ENCODE measurements at regions not wholly inside any gene's neighbourhood (a gene's known extent, or its start where the extent isn't known, plus 50 kb on each side); places are given as distances from the start of the nearest gene placed in this dataset.

DNA sequence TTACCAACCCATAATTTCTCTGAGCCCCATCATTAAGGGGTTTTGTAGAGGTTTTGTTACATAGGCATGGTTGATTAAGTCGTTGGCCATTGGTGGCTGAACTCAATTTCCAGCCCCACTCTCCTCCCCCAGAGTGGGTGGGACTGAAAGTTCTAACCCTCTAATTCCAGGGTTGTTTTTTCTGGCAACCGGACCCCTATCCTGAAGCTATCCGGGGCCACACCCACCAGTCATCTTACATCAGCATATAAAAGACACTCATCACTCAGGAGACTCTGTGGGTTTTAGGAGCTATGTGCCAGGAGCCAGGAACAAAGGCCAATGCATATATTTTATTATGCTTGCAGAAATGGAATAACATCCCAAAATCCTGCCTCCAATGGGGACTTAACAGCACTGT, 186.0 kb downstream of the NXNL2 start:
- TF ChIP-seq SP1 (CRISPR knock-in tag; conservative IDR thresholded peaks at IDR 0.05) (no peak), CTCF (IDR thresholded peaks at IDR 0.05) (no peak), ZNF263 (CRISPR knock-in tag; IDR thresholded peaks at IDR 0.05; ENCODE audit: low read depth) (no peak), FOXP1 (CRISPR knock-in tag; IDR thresholded peaks at IDR 0.05; ENCODE audit: borderline replicate concordance) (no peak), CDX4 (CRISPR knock-in tag; IDR thresholded peaks at IDR 0.05; ENCODE audit: borderline replicate concordance) (no peak), RELA (CRISPR knock-in tag; IDR thresholded peaks at IDR 0.05; ENCODE audit: borderline replicate concordance) (no peak), KAT7 (CRISPR knock-in tag; IDR thresholded peaks at IDR 0.05; ENCODE audit: borderline replicate concordance) (no peak), ZBTB21 (CRISPR knock-in tag; IDR thresholded peaks at IDR 0.05; ENCODE audit: borderline replicate concordance) (no peak), ZNF423 (CRISPR knock-in tag; IDR thresholded peaks at IDR 0.05) (no peak), STAT6 (CRISPR knock-in tag; conservative IDR thresholded peaks at IDR 0.05; ENCODE audit: low read depth) (no peak), JUN (CRISPR knock-in tag; IDR thresholded peaks at IDR 0.05) (no peak)
- TF ChIP-seq, protein P1, sequence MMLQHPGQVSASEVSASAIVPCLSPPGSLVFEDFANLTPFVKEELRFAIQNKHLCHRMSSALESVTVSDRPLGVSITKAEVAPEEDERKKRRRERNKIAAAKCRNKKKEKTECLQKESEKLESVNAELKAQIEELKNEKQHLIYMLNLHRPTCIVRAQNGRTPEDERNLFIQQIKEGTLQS (CRISPR knock-in tag; conservative IDR thresholded peaks at IDR 0.05) = no peak
- TF ChIP-seq, protein P2, sequence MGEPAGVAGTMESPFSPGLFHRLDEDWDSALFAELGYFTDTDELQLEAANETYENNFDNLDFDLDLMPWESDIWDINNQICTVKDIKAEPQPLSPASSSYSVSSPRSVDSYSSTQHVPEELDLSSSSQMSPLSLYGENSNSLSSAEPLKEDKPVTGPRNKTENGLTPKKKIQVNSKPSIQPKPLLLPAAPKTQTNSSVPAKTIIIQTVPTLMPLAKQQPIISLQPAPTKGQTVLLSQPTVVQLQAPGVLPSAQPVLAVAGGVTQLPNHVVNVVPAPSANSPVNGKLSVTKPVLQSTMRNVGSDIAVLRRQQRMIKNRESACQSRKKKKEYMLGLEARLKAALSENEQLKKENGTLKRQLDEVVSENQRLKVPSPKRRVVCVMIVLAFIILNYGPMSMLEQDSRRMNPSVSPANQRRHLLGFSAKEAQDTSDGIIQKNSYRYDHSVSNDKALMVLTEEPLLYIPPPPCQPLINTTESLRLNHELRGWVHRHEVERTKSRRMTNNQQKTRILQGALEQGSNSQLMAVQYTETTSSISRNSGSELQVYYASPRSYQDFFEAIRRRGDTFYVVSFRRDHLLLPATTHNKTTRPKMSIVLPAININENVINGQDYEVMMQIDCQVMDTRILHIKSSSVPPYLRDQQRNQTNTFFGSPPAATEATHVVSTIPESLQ (CRISPR knock-in tag; IDR thresholded peaks at IDR 0.05) = no peak
- TF ChIP-seq, protein P3, sequence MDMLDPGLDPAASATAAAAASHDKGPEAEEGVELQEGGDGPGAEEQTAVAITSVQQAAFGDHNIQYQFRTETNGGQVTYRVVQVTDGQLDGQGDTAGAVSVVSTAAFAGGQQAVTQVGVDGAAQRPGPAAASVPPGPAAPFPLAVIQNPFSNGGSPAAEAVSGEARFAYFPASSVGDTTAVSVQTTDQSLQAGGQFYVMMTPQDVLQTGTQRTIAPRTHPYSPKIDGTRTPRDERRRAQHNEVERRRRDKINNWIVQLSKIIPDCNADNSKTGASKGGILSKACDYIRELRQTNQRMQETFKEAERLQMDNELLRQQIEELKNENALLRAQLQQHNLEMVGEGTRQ (CRISPR knock-in tag; IDR thresholded peaks at IDR 0.05) = no peak

Measured in WTC11 (cell line).